GM23338 (cell line): ENCODE measurements at regions not wholly inside any gene's neighbourhood (a gene's known extent, or its start where the extent isn't known, plus 50 kb on each side); places are given as distances from the start of the nearest gene placed in this dataset.

Source experiments
- ATAC-seq: fragments of 200-7000 bp; cut with Tn5 transposase; 3 replicates; pipeline ENCODE4 v1.9.1; 2020
- DNase-seq: peaks from one replicate; pipeline ENCODE4 v3.0.0-alpha.2; 2015; ENCODE audit warnings: low spot score
- H2AFZ ChIP-seq: fragments of 200-600 bp; sonication (generic); 2 replicates; pipeline ENCODE4 v1.8.0; 2016; ENCODE audit warnings: antibody characterized with exemption, mild to moderate bottlenecking, moderate library complexity
- H3F3A ChIP-seq: fragments of 200-600 bp; sonication (generic); replicated peaks from 2 replicates; pipeline ENCODE4 v1.8.0; 2017; ENCODE audit warnings: antibody characterized with exemption, mixed run types, low read depth
- H3K27ac ChIP-seq: fragments of 200-600 bp; sonication (generic); 2 replicates; pipeline ENCODE4 v1.6.1; 2016; ENCODE audit warnings: low read depth
- H3K27me3 ChIP-seq: fragments of 200-600 bp; sonication (generic); 2 replicates; pipeline ENCODE4 v1.8.0; 2016; ENCODE audit warnings: mild to moderate bottlenecking, mixed run types, moderate library complexity; ENCODE audit not compliant: insufficient read depth
- H3K36me3 ChIP-seq: fragments of 200-600 bp; sonication (generic); 2 replicates; pipeline ENCODE4 v1.8.0; 2016; ENCODE audit warnings: mild to moderate bottlenecking; ENCODE audit not compliant: insufficient read depth
- H3K4me1 ChIP-seq: fragments of 200-600 bp; sonication (generic); 2 replicates; pipeline ENCODE4 v1.8.0; 2016; ENCODE audit warnings: mild to moderate bottlenecking, moderate library complexity; ENCODE audit not compliant: insufficient read depth
- H3K4me2 ChIP-seq: fragments of 200-600 bp; sonication (generic); 2 replicates; pipeline ENCODE4 v1.7.1; 2017; ENCODE audit warnings: mixed run types
- H3K4me3 ChIP-seq: fragments of 200-600 bp; sonication (generic); 2 replicates; pipeline ENCODE4 v1.6.1; 2016; ENCODE audit warnings: mixed run types
- H3K79me2 ChIP-seq: fragments of 200-600 bp; sonication (generic); replicated peaks from 2 replicates; pipeline ENCODE4 v1.8.0; 2017; ENCODE audit warnings: mild to moderate bottlenecking; ENCODE audit not compliant: insufficient read depth
- H3K9me2 ChIP-seq: fragments of 200-600 bp; sonication (generic); 2 replicates; pipeline ENCODE4 v1.8.0; 2017; ENCODE audit not compliant: insufficient read depth
- H4K20me1 ChIP-seq: fragments of 200-600 bp; sonication (generic); replicated peaks from 2 replicates; pipeline ENCODE4 v1.8.0; 2017; ENCODE audit warnings: mild to moderate bottlenecking; ENCODE audit not compliant: insufficient read depth
- H3K27ac Mint-ChIP-seq: 2 replicates; pipeline ENCODE4 v1.8.0; 2020; ENCODE audit warnings: inconsistent platforms, mild to moderate bottlenecking, moderate library complexity, mixed read lengths
- H3K27me3 Mint-ChIP-seq: 3 replicates; pipeline ENCODE4 v1.8.0; 2022; ENCODE audit warnings: low read depth, mild to moderate bottlenecking, moderate library complexity, mixed read lengths, inconsistent platforms; ENCODE audit not compliant: insufficient read depth, poor library complexity
- H3K36me3 Mint-ChIP-seq: 3 replicates; pipeline ENCODE4 v1.8.0; 2021; ENCODE audit warnings: low read depth, mild to moderate bottlenecking, inconsistent platforms, moderate library complexity, mixed read lengths
- H3K4me1 Mint-ChIP-seq: 3 replicates; pipeline ENCODE4 v1.8.0; 2020; ENCODE audit warnings: mild to moderate bottlenecking, inconsistent platforms, mixed read lengths
- H3K4me3 Mint-ChIP-seq: 3 replicates; pipeline ENCODE4 v1.8.0; 2021; ENCODE audit warnings: moderate library complexity, mild to moderate bottlenecking, inconsistent platforms, mixed read lengths
- H3K9me3 Mint-ChIP-seq: 3 replicates; pipeline ENCODE4 v1.8.0; 2020; ENCODE audit warnings: moderate library complexity, mild to moderate bottlenecking, inconsistent platforms, mixed read lengths
- CREB1 ChIP-seq: fragments of 250-450 bp; sonication (Bioruptor Pico); IDR thresholded peaks from 2 replicates; pipeline ENCODE4 v1.5.0; 2020; ENCODE audit warnings: low read depth, mild to moderate bottlenecking, moderate library complexity
- CTCF ChIP-seq, 2 experiments: fragments of 200-600 bp in 1 of 2; sonication (generic) in 1 of 2; conservative IDR thresholded peaks; 2 replicates each; pipeline versions ENCODE4 v1.5.1 to v1.6.1; 2016 to 2017; ENCODE audit warnings: antibody characterized with exemption in 2 of 2, low read depth in 2 of 2, mild to moderate bottlenecking in 2 of 2, moderate library complexity in 1 of 2
- ETS1 ChIP-seq: IDR thresholded peaks from 2 replicates; pipeline ENCODE4 v1.6.1; 2016; ENCODE audit warnings: antibody characterized with exemption
- EZH2 ChIP-seq: fragments of 200-600 bp; sonication (generic); IDR thresholded peaks from one replicate; pipeline ENCODE4 v1.8.0; 2017; ENCODE audit warnings: antibody characterized with exemption, mild to moderate bottlenecking, low read depth; ENCODE audit not compliant: unreplicated experiment
- EZH2phosphoT487 ChIP-seq: fragments of 200-600 bp; sonication (generic); IDR thresholded peaks from one replicate; pipeline ENCODE4 v1.8.1; 2018; ENCODE audit warnings: antibody characterized with exemption; ENCODE audit not compliant: unreplicated experiment
- JUNB ChIP-seq: IDR thresholded peaks from one replicate; pipeline ENCODE4 v1.6.1; 2016; ENCODE audit warnings: antibody characterized with exemption; ENCODE audit not compliant: unreplicated experiment
- NANOG ChIP-seq: IDR thresholded peaks from 2 replicates; pipeline ENCODE4 v1.6.1; 2016; ENCODE audit warnings: antibody characterized with exemption, borderline replicate concordance
- POLR2AphosphoS5 ChIP-seq: IDR thresholded peaks from 2 replicates; pipeline ENCODE4 v1.6.1; 2016; ENCODE audit warnings: antibody characterized with exemption, low read depth
- REST ChIP-seq: IDR thresholded peaks from one replicate; pipeline ENCODE4 v1.6.1; 2018; ENCODE audit warnings: antibody characterized with exemption; ENCODE audit not compliant: unreplicated experiment
- STAT1 ChIP-seq: IDR thresholded peaks from one replicate; pipeline ENCODE4 v1.6.1; 2016; ENCODE audit warnings: antibody characterized with exemption; ENCODE audit not compliant: unreplicated experiment
- ZNF114 ChIP-seq: fragments of 250-450 bp; sonication (Bioruptor Pico); IDR thresholded peaks from 2 replicates; pipeline ENCODE4 v1.5.0; 2020; ENCODE audit warnings: mild to moderate bottlenecking, moderate library complexity
- ZNF331 ChIP-seq: fragments of 250-450 bp; sonication (Bioruptor Pico); IDR thresholded peaks from 2 replicates; pipeline ENCODE4 v1.5.0; 2020; ENCODE audit warnings: low read depth, mild to moderate bottlenecking, moderate library complexity
- ZNF462 ChIP-seq: fragments of 250-450 bp; sonication (Bioruptor Pico); IDR thresholded peaks from 2 replicates; pipeline ENCODE4 v1.5.0; 2020; ENCODE audit warnings: mild to moderate bottlenecking, moderate library complexity

GRCh38 chr18:42578792-42579191 lies 536.7 kb downstream of the RIT2 start:
- Mint-ChIP-seq H3K27me3 (peaks cover 2% of the 10 kb centered on the region), H3K4me3 (no peak overlapping the region), H3K27ac (no peak overlapping the region), H3K36me3 (no peaks in the 10 kb centered on the region), H3K9me3 (no peaks in the 10 kb centered on the region), H3K4me1 (peaks cover 5% of the 10 kb centered on the region; the same call in 2 of the 3 replicates)
- no peaks in the 10 kb centered on the region for H3K36me3 ChIP-seq
- H3F3A ChIP-seq: no peaks in the 10 kb centered on the region
- no peaks in the 10 kb centered on the region for H3K27me3 ChIP-seq
- DNase-seq (no peak), ATAC-seq (no peak)
- no peak overlapping the region for H3K4me2 ChIP-seq
- no peak for TF ChIP-seq CREB1 (CRISPR knock-in tag)
- no peak for TF ChIP-seq ZNF114 (CRISPR knock-in tag)
- no peak for TF ChIP-seq STAT1
- no peak for TF ChIP-seq CTCF (conservative IDR thresholded peaks at IDR 0.05; ENCODE audit: low read depth in 2 of 2)
- no peak for TF ChIP-seq NANOG
- TF ChIP-seq EZH2: no peak
- TF ChIP-seq POLR2AphosphoS5: no peak
- TF ChIP-seq JUNB: no peak
- no peak for TF ChIP-seq REST
- no peak for TF ChIP-seq ZNF331 (CRISPR knock-in tag)
- no peak for TF ChIP-seq EZH2phosphoT487
- no peak for TF ChIP-seq ETS1
- no peak for TF ChIP-seq ZNF462 (CRISPR knock-in tag)
- no peaks in the 10 kb centered on the region for H3K79me2 ChIP-seq
- no peaks in the 10 kb centered on the region for H4K20me1 ChIP-seq
- no peak overlapping the region for H2AFZ ChIP-seq
- no peak overlapping the region for H3K27ac ChIP-seq
- H3K4me3 ChIP-seq: no peak overlapping the region
- H3K9me2 ChIP-seq: no peaks in the 10 kb centered on the region
- H3K4me1 ChIP-seq: peaks cover 13% of the 10 kb centered on the region
